ENCODE measurements at regions not wholly inside any gene's neighbourhood (a gene's known extent, or its start where the extent isn't known, plus 50 kb on each side); places are given as distances from the start of the nearest gene placed in this dataset.

DNA sequence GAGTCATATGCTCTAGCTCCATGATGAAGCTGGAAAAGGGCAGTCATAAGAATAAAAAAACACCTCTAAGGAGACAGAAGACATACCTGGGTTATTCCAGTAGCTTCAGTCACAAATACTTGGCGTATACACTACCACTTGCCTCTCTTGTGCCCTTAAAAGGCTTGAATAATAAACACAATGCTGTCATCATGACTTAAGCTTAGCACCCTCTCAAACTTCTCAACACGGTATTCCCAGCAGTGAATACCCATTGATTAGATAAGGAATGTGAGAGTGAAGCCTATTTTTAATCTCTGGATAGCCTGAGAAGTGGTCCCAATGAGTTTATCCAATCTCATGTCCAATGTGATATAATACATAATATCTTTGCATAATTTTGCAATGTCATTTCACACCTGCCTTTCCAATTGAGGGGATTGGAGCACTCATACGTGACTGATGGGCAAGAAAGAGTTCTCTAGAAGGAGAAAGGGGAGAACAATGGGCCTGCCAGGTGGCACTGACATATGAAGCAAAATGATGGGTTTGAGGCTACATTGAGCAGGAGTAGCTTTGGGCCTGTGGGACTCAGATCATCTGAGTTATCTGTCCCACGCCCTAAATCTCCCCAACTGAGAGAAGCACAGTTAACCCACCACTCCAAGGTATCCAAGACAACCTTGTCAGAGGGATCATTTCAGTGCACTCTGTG lies 298.6 kb upstream of the DAB1 start:
- DNase-seq (ENCODE audit: low read depth), result no peak

DNA sequence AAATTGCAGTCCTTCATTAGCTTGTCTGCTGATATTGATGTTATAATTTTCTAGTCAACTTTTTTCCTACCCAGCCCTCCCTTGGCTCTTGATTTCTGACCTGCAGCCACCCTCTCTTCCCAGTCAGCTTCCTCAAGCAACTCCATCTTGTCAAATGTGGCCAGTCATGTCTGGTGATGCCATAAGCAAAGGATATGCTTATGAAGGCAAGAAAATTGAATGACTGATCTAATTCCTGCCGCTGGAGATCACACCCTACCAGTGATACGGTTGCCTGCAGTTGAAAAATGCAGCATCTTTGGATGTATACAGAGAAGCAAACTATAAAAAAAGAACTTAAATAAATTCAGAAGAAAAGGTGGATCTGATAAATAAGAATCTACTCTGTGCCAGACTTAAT lies 297.1 kb upstream of the DAB1 start:
- DNase-seq (ENCODE audit: low read depth), result no peak

DNA sequence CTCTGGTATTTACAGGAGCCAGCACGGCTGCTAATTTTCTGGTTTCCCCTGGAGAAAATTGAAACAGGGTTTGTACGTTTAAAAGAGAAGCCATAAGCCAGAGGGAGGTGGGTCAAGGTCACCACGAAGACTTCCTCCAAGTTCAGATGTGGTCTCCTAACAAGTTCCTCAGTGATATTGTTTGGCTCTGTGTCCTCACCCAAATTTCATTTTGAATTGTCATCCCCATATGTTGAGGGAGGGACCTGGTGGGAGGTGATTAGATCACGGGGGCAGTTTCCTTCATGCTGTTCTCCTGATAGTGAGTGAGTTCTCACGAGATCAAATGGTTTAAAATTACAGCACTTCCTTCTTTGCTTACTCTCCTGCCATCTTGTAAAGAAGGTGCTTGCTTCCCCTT lies 295.4 kb upstream of the DAB1 start:
- no peak for DNase-seq (ENCODE audit: low read depth)

DNA sequence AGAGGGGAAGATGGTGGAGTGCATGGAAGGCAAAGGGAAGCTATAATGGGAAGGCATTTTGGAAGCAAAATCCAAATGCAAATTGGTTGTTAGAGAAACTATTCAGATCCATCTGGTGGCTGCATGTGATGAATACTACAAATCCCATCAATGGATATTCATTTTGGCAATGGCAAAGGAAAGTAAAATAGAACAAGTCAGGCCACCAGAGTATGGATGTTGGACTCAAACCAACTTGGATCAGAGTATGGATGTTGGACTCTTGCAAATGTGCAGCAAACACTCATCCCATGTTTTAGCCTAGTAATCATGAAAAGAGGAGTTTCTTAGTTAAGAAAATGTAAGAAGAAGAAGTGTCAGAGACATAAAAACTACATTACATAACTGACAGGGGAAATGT lies 289.6 kb upstream of the DAB1 start:
- DNase-seq (ENCODE audit: low read depth), result no peak

DNA sequence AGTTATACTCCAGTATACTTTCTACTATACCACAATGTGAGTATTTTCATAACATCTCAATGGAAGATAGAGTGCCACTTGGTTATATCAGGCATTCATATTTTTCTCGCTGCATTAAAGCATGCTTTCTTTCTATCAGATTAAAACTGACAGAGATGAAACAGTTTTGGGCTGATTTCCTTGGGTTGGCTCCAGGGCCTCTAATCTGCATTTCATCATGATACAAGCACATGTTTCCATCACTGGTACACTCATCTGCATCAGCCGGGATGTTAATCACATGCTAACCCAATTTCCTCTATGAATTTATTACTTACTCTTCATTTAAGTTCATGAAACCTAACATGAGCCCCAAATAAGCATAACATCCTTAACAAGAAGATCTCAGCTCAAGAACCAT lies 289.0 kb upstream of the DAB1 start:
- DNase-seq (ENCODE audit: low read depth), result no peak

DNA sequence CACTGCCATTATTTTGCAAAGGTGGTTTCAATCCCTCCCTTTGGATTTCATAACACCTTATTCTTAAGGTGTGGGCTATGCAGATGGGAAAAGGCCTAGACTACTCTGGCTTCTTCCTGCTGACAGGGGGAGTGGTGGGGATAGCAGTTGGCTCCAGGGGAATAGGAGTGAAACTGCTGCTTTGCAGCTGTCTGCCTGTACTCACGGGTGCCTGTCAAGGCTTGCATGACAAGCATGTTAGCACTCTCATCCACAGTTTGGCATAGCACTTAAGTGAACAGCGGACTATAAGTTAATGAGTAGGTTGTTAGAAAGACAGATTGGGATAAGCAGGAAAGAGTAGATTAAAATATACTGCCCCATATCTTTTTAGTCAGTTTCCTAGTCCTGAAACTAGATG lies 287.5 kb upstream of the DAB1 start:
- DNase-seq (ENCODE audit: low read depth), result no peak

DNA sequence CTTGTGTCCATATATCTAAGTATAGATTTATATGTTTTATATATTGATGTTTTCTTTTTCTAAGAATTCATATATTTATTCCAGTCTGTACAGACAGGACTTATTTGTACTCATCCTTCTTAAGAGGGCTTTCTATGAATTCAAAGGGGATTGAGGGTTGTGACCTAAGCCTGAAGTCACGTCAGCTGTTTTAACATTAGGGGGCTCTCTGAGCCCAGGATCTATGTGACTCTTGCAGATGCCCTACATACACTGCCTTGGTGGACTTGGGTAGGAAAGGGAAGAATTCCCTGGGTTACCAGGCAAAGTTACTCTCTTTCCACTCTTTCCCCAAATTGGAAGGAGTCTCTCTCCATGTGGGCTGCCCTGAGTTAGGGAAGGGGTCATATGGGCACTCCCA lies 283.8 kb upstream of the DAB1 start:
- DNase-seq (ENCODE audit: low read depth), result no peak

DNA sequence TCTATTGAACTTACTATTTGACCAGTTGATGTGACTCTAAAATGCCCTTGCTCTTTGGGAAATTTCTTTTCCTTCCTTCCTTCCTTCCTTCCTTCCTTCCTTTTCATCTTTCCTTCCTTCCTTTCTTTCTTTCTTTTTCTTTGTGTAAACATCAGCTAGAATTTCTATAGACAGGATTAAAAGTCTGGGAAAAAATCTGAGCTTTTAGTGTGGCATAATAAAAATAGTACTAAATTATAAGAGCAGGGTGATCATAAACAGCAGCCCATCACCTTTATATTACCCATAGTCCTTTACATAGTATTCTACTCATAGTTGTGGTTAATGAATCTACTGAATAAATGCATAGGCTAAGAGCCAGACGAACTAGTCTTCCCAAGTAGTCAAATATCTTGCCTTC lies 281.0 kb upstream of the DAB1 start:
- no peak for DNase-seq (ENCODE audit: low read depth)

DNA sequence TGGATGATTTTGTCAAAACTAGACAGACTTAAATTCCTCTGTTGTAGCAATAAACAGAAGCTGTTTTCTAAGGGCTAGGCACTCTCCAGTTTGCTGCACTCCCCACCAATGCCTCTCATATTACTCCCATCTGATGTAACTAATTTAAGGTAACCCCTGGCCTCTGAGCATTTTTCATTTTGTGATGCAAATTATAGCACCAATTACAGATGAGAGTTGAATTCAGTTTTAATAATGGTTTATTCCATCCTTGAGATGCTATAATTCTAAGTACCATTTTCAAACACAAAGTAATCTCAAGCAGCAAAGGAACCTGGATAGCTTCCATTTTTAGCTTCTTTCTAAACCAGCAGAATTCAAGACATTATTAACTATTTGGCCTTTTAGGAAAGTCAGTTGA lies 280.4 kb upstream of the DAB1 start:
- no peak for DNase-seq (ENCODE audit: low read depth)

DNA sequence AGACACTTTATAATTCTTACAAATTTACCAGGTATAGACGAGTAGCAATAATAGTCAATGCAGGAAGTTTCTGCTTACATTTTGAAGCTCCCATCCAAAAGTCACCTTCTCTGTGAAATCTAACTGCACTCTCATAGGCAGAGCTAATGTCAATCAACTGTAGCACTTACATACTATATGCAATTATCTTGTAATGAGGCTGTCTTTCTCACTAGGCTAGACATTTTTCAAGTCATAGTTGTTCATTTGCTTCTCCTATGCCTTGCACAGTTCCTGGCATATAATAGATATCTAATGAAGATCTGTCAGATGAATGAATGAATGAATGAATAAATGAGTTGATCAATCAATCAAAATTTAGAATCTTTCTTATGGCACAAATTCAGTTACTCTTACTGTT lies 273.0 kb upstream of the DAB1 start:
- DNase-seq (ENCODE audit: low read depth), result no peak

DNA sequence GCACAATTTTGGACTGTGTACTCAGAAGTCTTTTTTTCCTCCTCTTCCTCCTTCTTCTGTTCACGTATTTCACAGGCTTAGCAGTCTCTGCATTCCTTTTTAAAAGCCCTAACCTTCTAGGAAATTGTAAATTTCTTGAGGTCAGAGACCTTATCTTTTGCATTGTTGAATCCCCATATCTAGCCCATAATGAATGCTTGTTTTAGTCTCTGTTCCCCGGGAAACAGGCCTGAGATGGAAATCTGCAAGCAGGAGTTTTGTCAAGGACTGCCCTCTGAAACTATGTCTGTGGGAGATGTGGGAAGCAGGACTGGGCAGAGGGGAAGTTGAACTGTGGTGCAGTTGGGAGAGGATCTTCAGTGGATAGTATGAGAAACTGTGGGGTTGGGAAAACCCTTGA lies 272.2 kb upstream of the DAB1 start:
- no peak for DNase-seq (ENCODE audit: low read depth)

DNA sequence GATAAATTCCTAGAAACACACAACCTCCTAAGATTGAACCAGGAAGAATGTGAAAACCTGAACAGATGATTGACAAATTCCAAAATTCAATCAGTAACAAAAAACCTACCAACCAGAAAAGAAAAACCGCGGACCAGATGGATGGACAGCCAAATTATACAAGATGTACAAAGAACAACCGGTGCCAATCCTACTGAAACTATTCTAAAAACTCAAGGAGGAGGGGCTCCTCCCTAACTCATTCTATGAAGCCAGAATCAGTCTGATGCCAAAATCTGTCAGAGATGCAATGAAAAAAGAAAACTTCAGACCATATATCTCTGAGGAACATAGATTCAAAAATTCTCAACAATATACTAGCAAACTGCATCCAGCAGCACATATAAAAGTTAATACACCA lies 262.4 kb upstream of the DAB1 start:
- DNase-seq (ENCODE audit: low read depth), result no peak

DNA sequence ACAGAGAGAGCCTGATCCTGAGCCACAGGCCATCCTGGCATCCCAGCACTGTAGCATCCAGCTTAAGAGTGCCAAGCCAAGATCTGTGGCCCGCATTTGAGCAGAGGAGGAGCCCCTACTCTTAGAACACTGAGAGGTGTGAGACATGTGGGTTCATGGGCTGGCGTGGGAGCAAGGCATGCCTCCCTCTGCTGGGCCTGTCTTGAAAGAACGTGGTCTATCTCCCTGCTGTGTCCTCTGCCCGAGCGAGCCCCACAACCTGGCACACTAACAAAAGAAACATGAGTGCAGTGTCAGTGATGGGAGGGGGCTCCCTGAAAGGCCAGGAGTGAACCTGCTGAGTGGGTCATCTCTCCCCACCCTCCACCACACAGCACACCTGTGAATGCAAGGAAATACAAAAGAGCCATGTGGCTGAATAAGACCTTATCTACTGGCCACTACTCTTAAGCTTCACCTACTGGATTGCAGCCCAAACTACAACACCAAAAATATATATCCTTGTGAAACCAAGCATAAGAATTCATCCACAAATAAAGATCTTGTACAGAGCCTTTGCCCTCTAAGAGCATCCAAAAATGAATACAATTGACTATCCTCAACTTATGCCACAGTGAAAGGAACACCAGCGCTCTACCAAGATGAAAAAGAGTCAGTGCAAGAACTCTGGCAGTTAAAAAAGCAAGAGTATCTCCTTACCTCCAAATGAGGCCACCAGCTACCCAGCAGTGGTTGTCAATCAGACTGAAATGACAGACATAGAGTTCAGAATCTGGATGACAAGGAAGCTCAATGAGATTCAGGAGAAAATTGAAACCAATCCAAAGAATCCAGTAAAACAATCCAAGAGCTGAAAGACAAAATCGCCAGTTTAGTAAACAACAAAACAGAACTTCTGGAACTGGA lies 259.4 kb upstream of the DAB1 start:
- DNase-seq (ENCODE audit: low read depth), result no peak

DNA sequence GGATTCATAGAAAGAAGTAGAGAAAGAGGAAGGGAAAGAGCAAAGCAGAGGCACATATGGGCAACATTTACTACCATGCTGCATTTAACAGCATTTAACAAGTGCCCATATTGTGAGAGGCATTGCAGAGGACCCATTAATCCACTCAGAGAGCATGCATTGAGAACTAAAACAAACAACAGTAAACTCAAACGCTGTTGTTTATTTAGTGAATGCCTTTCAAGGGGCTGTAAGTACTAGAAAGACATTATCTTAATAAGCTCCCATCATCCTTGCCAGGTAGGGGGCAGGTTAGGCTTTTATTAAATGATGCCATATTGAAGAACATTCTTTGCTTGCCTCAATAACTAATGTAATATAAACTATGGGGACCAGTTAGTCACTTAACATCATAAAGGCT lies 254.3 kb upstream of the DAB1 start:
- no peak for DNase-seq (ENCODE audit: low read depth)

DNA sequence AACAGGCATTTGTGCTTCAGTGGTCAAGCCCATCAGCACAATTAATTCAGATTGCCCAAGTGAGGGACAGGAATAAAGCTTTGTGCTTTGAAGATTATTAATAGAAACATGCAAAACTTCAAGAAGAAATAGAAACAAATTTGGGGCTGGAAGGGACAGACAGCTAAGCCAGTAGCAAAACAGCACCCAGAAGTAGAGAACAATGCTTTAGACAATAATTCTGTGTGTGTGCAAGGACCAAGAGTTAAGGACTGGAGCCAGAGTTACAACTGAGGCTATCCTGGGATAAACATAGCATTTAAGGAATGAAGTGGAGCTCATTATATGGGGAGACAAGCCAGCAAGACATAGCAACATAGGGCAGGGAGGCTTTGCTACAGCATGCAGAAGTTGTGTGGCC lies 251.9 kb upstream of the DAB1 start:
- DNase-seq (ENCODE audit: low read depth), result no peak

DNA sequence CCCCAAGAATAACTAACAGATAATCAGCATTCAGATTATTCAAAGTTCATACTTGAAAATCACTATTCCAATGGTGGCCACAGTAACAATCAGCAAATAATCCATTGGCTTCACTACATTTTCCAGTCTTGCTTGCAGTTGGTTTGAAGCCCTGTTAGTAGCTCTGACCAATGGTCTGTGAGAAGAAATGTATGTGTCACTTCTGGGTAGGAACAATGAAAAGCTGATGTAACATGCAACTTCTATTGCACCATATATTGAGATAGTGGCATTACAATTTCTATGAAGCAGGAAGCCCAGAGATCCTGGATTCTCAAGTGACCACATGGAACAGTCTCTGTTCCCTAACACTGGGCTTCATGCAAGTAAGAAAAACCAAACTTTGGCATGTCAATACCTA lies 250.9 kb upstream of the DAB1 start:
- no peak for DNase-seq (ENCODE audit: low read depth)

DNA sequence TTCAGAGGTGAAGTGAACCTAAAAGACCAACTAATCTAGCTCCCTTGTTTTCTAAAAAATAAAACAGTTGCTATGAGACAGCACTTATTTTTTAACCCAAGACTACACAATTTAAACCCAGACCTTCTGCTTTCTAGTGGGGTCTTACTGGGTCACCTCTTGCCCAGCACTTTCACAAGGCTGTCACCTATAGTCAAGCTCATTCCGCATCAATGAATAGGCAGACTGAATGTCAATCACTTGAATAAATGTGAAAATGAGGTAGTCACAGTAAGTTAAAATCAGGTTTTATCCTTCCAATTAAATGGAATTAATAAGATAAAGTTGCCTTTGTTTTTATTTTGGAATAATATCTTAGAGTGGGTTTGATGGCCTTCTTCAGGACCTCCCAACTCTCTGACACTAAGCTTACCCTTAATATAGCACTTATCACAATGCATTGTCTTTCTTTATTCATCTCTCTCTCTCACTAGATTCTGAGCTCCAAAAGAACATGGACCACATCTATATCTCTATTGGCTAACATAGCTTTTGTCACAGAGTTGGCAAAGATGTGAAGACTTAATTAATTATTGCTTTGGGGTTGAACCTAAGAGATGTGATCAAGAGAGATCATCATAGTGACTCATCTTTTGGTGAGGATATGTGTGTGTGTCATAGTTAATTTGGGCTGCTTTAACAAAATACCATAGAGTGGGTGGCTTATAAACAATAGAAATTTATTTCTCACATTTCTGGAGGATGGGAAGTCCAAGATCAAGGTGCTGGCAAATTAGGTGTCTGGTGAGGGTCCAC lies 248.7 kb upstream of the DAB1 start:
- DNase-seq (ENCODE audit: low read depth), result no peak

DNA sequence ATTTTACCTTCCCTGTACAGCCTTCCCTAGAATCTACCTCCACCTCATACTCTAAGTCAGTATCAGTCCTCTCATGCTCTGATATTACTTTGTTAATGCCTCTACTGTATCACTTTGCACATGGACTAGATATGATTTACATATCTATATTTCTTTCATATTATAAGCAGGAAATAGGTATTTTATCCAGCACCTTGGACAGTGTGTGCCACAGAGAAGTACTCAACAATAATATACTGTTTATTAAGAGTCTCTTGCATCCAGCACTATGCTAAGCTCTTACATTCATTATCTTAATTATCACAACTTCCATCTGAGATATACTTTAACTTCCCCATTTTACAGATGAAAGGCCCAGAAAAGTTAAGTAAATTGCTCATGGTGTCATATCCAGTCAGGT lies 247.9 kb upstream of the DAB1 start:
- no peak for DNase-seq (ENCODE audit: low read depth)

DNA sequence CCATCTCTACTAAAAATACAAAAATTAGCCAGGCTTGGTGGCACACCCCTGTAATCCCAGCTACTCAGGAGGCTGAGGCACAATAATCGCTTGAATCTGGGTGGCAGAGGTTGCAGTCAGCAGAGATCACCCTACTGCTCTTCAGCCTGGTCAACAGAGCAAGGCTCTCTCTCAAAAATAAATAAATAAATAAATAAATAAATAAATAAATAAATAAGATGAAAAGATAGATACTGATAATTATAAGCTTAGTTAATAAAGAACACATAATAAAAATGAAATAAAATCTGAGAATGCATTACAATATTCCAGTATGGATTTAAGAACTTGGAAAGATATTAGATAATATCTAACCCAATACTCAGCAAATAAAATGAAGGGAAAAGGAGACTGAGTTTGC lies 235.9 kb upstream of the DAB1 start:
- DNase-seq (ENCODE audit: low read depth), result no peak

DNA sequence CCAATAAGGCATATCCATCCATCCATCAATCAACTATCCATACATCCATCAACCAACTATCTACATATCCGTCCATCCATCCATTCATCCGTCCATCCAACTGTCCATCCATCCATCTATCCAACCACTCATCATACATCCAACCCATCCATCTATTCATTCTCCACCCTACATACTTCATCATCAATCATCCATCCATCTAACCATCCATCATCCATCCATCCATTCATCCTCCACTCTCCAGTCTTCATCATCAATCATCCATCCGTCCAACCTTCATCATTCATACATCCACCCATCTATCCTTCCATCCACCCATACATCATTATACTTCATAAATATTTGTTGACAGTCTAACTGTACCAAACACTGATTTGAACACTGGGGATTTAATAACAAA lies 231.3 kb upstream of the DAB1 start:
- no peak for DNase-seq (ENCODE audit: low read depth)

DNA sequence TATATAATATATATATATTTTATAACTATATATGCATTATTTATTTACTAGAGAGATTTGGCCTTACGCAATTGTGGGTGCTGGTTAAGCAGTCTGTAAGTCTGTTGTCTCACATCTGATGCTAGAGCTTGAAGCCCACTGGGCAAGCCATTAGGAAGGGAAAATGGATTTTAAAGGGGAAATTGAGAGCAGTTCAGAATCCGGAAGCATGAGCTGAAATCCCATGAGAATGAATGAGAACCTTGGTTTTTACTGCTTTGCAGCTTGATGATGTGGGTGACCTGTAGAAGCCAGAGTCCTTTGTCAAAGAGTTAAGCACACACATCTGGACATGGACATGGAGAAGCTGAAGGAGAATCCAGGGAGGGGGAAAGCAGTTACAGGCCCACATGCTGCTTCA lies 220.8 kb upstream of the DAB1 start:
- no peak for DNase-seq (ENCODE audit: low read depth)

DNA sequence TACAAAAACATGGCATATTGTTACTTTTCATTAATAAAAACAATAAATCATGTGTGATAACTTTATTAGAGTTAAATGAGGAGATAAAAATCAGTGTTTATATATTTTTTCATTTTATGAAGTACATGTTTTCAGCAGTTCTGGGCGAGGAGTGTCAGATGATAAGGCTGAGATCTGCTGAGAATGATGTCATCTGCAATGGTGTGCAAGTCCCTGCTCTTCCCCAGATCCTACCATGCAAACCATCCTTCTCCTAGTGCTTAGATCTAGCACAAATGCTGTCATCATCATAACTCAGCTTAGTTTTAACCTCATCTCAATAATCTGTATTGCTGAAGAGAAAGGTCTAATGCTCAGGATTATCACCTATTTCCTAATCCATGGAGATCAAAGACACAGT lies 214.4 kb upstream of the DAB1 start:
- DNase-seq (ENCODE audit: low read depth), result no peak

DNA sequence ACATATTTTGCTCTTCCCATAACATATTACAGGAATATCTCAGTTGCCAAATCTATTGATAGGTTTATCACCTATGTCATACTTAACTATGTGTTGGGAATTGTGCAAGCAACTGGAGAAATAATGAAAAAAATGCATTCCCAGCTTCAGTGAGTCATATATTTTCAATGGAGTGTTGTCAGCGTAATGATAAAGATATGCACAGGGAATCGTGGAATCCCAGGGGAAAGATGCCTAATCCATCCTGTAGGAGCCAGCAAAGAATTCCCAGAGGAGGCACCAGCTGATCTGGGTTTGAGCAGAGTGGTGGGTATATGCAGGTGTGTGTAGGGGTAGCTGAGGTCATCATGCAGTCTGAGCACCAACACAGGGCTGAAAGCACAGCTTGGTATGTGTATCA lies 213.3 kb upstream of the DAB1 start:
- DNase-seq (ENCODE audit: low read depth), result no peak
